ENCODE measurements at regions not wholly inside any gene's neighbourhood (a gene's known extent, or its start where the extent isn't known, plus 50 kb on each side); places are given as distances from the start of the nearest gene placed in this dataset.
"Not testable (repeated sequence)": the region's sequence is repeated elsewhere in the genome, so short reads cannot be mapped to it uniquely, and the experiment has no call there.

DNA sequence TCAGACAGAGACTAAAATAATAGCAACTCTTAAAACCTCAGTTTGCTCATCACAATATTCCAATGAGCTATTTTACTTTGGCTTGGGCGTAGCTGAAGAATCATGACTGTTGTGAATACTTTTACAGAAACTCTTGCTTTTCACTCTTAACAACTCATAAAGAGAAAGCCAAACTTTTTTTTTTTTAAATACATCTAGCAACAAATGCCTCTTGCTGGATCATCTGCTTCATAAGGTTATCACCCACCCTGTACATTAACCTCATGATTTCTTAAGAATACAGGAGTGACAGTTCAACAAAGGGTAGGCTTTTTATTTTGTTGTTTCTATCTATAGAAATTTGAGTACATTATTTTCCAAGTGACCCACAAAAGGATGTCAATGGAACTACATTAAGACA is 307.4 kb upstream of the DDHD1 start:
- DNase-seq = no peak

DNA sequence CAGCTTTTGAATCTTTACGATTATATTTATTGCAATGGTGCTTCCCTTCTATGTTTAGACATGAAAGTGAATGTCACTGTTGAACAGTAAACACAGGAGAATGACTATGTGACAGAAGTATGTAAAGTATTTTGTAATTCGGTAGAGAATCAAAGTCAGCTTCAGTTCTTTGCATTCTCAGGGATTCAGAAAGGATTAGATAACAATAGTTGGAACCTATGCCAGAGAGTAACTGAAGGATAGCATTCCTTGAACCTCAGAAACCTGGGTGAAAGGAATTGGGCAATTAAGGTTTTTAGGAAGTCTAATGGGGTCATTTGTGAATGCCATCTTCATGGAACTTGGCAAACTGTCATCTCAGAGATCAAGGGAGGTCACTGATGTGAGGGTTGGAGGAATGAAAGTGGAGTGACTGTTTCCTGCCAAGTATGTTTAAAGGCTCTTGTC is 305.3 kb upstream of the DDHD1 start:
- DNase-seq = no peak

DNA sequence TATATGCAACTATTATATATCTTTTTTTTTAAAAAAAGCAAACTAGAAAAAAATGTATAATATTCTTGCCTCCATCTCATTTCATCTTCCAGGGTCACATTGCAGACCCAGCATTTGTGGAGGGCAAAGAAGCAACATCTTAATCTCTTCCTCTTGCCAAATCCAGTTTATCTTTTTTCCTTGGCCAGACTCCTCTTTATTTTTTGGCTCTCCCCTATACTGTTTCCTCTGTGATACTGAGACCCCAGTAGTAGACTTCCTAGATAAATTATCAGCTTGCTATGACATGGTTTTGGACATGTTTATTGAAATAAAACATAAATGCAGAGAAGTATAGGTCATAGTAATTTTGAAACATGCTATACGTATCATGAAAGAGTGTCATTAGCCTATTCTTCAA is 303.8 kb upstream of the DDHD1 start:
- DNase-seq = no peak

DNA sequence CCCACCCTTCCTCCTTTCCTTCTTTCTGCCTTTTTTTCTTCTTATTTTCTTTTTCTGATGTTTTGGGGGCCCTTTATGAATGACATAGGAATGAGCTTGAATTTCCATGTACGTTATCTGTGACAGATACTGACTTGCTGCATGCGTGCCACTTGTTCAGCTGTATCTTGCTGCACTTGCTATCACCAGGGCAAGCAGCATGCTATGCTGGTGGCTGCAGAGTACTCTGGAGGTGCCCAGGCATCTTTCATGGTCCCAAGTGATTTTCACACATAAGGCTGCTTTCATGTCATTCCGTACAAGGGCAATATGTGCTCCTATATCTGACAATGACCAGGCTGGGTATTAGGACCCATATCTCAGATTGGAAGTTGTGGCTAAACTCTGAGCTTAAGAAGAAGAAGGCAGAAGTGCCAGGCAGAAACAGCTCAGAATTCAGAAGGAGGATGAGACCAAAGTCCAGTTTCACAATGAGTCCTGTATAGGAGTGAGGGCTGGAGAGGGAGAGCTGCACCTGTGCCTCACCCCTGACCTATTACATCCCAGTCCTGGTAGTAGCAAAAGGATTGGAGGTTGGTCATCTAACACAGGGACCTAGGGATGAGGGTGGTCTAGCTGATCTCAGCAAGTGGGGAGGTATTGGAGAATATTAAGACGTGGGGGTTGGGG is 299.0 kb upstream of the DDHD1 start:
- DNase-seq = no peak

DNA sequence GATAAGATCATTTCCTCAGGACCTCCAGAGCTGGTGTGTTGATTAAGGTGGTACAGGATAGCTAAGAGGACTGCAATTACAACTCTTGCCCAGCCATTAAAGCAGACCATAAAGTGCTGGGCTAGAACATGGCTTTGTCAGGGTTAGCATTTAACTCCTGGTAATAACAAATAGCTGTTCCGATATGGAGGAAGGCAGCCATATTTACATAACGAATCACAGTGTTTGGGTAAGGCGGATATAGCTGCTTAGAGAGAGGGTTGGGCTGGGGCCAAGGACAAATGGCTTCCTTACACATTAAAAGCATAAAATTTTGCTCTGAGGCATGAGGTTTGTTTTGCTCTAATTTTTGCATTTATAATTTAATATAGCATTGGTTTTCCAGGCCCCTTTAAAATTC is 297.7 kb upstream of the DDHD1 start:
- DNase-seq = no peak

DNA sequence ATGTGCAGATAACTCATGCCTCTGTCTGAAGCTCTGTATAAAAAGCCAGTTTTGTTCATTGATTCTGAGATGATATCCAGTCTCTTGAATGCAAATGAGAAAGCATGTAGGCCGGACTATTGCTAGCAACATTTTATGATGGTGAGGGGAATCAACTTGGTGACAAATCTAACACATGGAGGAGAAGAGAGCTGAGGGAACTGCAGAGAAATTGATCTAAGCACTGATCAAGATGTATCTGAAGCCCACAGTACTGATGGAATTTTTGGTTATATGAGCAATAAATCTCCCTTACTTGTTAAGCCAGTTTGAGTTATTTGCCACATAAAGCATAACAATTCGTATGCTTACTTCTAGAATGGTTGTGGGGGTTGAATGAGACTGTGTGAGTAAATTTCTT is 295.6 kb upstream of the DDHD1 start:
- no peak for DNase-seq

DNA sequence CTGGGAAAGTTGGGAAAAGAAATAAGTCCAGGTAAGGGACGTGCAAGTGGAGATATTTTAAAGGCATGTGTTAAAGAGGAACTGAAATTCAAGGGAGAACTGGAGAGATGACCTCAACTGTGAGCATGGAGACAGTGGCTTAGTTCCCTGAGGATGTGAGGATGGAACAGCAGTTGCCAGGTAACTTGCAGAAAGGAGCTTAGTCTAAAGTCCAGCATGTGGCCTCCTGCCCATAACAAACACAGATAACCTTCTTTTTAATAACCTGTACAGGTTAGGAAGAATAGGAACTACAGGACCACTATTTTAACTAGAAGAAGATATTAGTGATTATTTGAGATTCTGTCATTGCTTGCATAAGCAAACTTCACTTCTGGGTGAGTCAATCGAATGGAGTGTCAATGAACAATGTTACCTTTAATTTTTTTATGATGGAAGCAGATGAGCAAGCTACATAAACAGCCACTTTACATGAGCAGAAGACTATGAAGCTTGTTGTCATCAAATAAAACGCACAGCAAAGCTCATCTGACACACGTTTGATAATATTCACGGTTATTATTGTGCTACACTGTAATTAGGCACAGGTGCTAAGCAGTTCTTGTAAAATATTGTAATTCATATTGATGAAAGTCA is 291.7 kb upstream of the DDHD1 start:
- DNase-seq = no peak

DNA sequence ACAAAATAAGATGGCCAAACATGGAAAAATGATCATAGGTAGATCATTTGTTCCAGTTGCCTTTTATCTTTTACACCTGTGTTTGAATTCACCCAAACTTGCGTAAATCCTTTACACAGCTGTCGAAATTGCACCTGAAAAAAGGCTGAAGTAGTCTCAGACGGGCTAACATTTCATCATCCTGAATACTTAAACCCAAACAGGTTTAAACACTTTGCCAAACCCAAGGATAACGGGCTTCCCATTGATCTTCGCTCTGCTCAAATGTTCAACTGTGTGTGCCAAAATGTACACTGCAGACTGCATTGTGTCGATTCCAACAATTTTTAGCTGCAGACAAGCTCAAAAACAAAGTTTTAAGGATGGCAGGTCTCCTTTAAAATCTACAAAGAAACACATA is 288.7 kb upstream of the DDHD1 start:
- DNase-seq = no peak

DNA sequence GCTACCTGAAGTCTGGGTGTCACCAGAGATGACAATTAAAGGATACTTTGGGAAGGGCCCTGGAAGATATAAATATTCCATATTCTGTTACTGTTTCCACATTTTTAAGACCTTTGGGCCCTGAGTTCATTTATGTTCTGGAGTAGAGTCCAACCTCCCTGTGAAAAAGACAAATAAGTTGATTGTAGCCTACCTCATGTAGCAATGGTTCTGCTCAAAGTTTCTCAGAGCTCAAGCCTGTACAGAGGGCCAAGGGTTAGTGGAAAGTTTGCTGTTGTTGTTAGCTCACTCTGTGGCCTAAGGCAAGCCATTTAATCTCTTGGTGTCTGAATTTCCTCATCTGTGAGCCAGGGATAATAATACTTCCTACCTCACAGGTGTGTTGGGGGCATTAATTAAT is 284.7 kb upstream of the DDHD1 start:
- no peak for DNase-seq

DNA sequence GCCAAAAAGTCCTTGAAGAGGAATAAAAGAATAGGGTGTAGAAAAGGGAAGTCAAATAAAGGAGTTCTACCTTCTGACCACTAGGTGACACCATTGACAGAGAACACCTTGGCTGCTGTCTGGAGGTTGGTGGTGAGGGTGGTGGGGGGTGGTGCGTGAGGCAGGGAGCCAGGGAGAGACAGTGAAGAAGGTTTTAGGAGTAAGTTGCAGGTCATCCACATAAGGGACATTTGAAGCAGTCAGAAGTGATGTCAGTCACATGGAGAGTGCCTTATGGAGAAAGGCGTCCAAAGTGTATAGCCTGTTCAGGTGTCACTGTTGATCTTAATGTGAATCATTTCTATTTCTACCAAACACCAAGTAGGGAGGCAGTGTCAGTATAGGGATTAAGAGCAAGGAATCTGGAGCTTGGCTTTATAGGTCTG is 279.3 kb upstream of the DDHD1 start:
- no peak for DNase-seq

DNA sequence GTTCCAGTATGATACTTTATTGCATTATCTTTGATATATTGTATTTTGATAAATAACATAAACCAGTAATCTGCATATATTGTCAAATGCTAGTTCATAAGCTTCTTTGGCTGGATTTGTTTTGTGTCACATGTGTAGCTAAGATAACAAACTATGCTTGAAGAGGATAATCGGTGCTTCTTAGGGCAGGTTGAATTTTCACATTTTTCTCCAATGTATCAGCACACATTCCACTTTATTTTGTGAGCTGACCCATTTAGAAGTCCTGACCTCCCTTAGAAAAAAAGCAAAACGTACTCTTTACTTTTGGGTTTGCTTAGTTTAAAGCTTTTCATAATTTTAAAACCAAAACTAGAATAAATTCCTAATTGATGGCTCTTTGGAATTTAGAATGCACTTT is 277.7 kb upstream of the DDHD1 start:
- DNase-seq = no peak

DNA sequence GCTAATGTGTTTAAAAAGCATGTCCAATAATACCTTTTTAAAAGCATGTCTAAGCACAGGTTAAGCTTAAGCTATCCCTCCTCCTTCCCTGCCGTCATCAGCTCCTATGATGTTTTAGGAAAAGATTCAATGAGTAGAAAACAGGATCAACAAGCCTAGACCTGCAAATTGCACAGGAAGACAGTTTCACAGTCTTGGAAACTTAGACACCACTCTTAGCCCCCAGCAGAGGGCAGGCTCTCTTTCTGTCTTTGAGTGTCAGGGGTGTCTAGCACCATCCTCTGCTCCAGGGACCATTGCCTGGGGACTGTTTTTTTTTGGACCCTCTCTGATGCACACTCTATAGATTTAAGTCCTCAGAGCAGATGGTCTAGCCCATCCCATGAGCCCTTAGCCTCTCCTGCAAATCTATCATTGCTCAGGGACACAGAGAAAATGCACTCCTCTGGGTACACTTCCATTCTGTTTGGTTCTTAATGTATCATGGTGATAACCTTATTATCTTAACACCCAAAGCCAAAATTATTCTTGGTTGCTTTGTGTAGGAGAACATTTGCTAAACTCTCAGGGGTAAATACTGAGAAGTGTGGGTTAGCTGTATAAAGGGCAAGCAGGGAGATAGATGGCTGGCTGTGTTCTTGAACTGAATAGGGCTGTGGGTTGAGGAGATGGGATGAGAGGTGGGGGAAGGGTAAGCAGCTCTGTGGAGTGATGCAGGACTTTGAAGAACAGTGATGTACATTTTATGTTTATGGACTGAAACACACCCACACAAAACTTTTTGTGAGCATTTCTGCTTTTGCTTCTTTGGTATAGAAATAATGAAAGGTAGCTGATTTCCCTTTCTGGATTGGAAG is 259.9 kb upstream of the DDHD1 start:
- no peak for DNase-seq

DNA sequence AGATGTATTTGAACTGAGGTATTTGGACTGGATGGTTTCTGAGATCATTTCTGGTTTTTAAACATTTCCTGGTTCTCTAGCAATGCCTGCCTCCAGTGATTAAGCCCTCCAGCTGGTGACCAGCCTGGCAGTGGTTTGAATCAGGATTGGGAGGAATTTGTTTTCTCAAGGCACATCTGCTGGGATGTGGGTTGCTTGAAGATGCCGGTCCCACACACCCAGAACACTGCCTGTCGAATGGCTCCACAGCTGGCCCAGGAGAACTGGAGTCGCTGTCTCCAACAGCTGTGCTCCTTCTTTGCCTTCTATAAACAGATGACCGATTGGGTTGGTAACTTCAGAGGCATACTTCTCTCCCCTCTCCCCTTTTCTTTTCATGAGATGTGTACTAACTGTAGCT is 258.0 kb upstream of the DDHD1 start:
- DNase-seq = peak; percentile 77

DNA sequence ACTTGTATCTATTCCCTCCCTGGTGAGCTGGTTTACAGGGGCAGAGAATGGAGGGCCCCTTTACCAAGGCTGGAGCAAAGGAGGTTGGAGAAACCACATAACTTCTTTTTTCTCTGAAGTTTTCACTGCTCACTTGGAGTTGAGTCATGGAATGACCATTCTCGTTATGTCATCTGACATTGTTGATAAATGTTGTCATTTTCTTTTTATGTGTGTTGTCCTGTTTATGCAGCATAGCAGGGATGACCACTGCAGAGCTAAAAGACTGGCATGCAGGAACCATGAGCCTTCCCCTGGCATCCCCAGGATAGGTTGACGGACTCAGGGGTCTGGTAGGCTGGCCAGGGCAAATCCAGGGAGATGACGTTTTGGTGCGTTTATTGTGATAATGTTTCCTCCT is 256.8 kb upstream of the DDHD1 start:
- DNase-seq = no peak

DNA sequence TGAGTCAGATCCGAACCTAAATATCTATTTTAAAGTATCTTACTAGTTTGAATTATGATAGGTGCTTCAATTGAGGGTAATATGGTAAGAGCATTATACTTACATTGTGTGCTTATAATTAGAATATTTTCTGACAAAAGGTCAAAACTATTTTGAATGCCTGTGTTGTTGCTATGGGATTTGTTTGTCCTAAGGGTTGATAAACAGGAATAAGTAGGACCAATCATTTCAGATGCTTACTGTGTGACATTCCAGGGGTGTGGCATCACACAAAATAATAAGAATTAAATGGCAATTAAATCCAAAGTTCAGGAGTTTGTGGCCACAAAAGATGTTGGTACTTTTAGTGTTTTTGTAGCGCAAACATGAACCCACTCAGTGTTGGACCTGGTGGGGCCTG is 256.2 kb upstream of the DDHD1 start:
- no peak for DNase-seq

DNA sequence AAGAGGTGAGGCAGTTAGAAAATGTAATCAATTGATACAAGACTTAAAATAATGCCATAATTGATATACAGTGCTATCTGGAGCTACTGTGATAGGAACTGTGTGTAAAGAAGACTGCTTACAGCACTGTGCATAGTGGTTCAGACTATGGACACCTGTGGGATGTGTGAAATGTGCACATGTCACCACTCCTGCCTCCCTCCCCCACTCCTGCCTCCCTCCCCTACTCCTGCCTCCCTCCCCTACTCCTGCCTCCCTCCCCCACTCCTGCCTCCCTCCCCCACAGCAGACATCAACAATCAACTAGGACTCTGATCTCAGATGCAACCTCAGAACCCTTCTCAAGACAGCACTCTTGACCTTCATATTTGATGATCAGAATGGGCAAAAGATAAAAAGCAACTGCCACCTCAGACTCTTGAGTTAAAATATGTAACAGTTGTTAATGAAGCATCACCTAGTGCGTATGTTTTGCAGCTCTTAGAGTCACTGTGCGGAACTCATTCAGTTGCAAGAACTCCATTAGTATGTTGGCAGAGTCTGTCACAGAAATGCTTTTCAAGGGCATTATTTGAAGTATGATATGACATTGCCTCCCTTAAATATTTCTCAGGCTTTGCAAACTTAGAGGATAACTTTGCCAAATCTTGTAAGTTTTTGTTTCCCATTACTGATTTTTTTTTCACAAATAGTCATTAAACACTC is 255.2 kb upstream of the DDHD1 start:
- DNase-seq = no peak

DNA sequence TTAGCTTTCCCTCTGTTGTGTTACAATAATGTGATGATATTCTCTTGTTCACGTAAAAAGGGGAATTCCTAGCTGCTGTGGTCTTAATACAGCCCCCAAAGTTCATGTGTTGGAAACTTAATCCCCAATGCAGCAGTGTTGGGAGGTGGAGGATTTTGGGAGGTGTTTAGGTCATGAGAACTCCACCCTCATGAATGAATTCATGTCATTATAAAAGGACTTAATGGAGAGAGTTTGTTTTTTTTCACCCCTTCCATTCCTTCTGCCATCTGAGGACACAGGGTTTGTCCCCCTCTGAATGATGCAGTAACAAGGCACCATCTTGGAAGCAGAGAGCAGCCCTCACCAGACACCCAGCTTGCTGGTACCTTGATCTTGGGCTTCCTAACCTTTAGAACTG is 253.4 kb upstream of the DDHD1 start:
- DNase-seq = no peak

DNA sequence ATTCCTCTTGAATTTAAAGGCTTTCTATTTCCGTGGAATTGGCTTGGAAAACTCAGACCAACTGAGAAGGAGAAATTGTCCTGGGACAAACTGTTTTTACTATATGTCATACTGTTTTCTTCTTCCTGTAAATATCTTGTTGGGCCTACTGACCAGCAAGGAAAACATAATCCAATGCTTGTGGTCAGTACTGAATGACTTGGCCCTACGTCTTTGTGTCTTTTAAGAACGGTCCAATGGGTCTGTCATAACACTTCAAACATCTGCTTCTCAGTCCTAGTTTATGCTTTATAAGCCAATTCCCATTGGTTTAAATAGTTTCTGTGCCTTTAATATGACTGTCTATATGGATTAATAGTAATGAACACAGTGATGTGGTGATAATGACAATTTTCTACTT is 248.5 kb upstream of the DDHD1 start:
- no peak for DNase-seq

DNA sequence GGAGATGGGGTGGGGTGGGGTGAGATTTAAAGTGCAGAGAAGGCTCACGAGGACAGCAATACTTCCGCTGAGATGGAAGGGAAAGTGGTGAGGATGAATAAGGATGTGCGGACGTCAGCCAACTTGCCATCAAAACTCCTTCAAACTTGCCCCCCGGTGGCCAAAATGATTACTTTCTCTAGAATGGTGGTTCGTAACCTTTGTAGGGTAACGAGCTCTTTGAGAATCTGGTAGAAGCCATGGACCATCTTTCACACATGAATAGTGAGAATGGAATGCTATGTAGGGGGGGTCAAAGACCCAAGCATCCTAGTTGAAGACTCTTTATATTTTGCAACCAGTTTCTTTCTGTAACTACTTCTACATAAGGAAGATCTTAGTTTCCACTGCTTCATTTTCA is 245.9 kb upstream of the DDHD1 start:
- DNase-seq = peak; percentile 59

DNA sequence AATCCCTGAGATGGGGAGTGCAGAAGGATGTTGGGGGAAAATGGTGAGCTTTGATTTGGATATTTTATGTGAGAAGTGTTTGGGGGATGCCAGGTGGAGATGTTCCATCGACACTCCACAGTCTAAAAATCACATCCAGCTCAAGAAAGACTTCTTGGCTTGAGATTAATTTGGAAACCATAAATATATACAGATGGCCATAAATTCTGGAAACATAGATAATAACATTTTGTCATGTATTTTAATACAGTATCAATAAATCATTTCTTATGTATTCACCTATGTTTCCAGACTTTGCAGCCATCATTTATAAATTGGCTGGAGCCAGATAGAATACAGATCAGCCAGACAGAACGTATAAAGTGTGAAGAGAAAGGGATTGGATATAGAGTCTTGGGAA is 245.5 kb upstream of the DDHD1 start:
- DNase-seq = peak; percentile 59

DNA sequence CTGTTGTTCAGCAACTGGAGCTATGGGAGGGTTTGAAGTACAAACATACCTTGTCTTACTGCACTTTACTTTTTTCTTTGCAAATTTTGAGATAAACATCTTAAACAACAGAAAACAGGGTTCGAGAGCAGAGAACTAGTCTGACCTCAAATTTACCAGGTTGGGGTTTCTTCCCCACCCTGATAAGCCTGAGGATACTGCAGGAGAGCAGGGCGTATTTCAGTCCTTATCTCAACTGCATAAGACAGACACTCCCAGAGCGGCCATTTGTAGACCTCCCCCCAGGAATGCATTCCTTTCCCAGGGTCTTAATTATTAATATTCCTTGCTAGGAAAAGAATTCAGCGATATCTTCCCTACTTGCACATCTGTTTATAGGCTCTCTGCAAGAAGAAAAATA is 242.1 kb upstream of the DDHD1 start:
- not testable (repeated sequence) for DNase-seq

DNA sequence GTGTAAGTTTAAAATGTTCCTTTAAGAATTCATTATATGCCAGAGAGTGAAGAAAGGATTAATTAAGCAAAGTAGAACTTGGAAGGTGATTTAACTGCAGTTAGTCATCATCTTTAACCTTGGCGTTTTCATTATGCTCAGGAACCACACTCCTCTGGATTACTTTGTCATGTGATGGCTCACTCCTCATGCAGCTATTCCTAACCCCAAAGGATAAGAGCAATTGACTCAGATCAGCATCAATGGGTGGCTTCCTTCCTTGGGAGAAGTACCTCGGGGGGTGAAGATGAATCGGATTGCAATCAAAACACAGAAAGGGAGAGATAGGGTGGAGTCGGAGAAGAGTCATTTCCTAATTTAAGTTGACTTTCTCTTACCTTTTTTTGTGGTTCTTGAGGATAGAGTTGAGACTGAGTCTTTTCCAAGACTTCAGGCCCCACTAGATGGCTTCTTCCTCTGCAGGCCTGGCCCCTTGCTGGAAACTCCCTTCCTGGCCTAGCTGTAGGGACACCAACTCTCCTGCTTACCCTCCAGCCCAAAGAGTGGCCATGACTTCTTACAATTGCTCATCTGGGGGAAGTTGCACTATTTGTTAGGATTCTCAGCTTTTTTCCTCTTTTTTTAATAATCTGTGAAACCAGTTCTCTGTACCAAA is 238.6 kb upstream of the DDHD1 start:
- no peak for DNase-seq

Measured in skin of body (tissue), 1 donor.